ENCODE measurements at regions not wholly inside any gene's neighbourhood (a gene's known extent, or its start where the extent isn't known, plus 50 kb on each side); places are given as distances from the start of the nearest gene placed in this dataset.
"Not testable (repeated sequence)": the region's sequence is repeated elsewhere in the genome, so short reads cannot be mapped to it uniquely, and the experiment has no call there.

DNA sequence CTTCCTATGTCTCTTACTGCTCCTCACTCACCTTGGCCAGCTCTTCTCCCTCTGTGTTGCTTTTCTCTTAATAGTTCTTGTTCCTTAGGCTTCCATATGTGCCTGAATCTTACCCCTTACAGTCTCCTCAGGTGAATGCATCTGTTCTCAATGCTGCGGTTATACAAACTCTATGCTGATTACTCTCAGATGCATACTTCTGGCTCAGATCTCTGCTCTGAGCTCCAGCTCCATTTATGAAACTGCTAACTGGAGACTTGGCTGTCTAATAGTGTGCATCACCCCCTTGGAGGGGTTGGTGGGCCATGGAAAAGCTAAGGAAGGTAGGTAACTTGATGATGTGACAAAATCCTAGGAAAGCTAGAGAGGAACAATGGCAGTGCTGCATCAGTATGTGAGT, 422.5 kb downstream of the TMEM135 start:
- no peak for TF ChIP-seq POLR2A (IDR thresholded peaks at IDR 0.05)
- Histone ChIP-seq H3K27ac (no peak overlapping the region), H3K36me3 (no peaks in the 10 kb centered on the region), H3K4me1 (no peaks in the 10 kb centered on the region), H3K4me3 (no peak overlapping the region), H3K27me3 (no peaks in the 10 kb centered on the region), H3K9me3 (no peaks in the 10 kb centered on the region)
- WGBS, 2 donors: 58 to 86% methylated on average over 1 of the region's 1 CpG
- no peak for DNase-seq (ENCODE audit: low spot score in 2 of 2)

GRCh38 chr11:87459351-87459750, 421.6 kb downstream of the TMEM135 start:
- DNase-seq (ENCODE audit: low spot score in 2 of 2): no peak
- Histone ChIP-seq H3K27ac (no peak overlapping the region), H3K27me3 (no peaks in the 10 kb centered on the region), H3K9me3 (no peaks in the 10 kb centered on the region), H3K36me3 (no peaks in the 10 kb centered on the region), H3K4me1 (no peaks in the 10 kb centered on the region), H3K4me3 (no peak overlapping the region)
- TF ChIP-seq POLR2A (IDR thresholded peaks at IDR 0.05) (no peak), EP300 (IDR thresholded peaks at IDR 0.05) (no peak), CTCF (IDR thresholded peaks at IDR 0.05) (no peak)
- 86 to 87% methylated on average over 3 of the region's 3 CpGs for WGBS, 2 donors

DNA sequence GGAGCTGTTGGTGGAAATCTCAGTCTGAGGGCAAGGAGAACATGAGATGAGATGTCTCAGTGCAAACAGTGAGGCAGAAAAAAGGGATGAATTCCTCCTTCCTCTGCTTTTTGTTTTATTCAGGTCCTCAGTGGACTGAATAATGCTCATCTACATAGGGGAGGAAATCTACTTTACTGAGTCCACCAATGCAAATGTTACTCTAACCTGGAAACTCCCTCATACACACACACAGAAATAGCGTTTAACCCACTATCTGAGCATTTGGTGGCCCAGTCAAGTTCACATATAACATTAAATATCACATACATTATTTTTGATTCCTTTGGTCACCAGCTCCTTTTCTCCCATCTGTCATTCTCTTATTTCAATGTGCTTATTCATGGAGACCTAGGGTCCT, 418.8 kb downstream of the TMEM135 start:
- DNase-seq (ENCODE audit: low spot score in 2 of 2): no peak
- H3K27me3 ChIP-seq: no peaks in the 10 kb centered on the region
- TF ChIP-seq POLR2A (IDR thresholded peaks at IDR 0.05): no peak
- no peak for TF ChIP-seq CTCF (IDR thresholded peaks at IDR 0.05)
- no peak for TF ChIP-seq EP300 (IDR thresholded peaks at IDR 0.05)
- WGBS, 2 donors: 98 to 100% methylated on average over 1 of the region's 1 CpG
- no peak overlapping the region for H3K27ac ChIP-seq
- H3K36me3 ChIP-seq: no peaks in the 10 kb centered on the region
- no peaks in the 10 kb centered on the region for H3K9me3 ChIP-seq
- H3K4me1 ChIP-seq: no peaks in the 10 kb centered on the region
- no peak overlapping the region for H3K4me3 ChIP-seq

- WGBS, 2 donors: 85 to 93% methylated on average over 3 of the region's 3 CpGs
- Histone ChIP-seq H3K9me3 (no peaks in the 10 kb centered on the region), H3K27me3 (no peaks in the 10 kb centered on the region), H3K4me1 (no peaks in the 10 kb centered on the region), H3K27ac (no peak overlapping the region), H3K36me3 (no peaks in the 10 kb centered on the region), H3K4me3 (no peak overlapping the region)
- no peak for DNase-seq (ENCODE audit: low spot score in 2 of 2)
- TF ChIP-seq EP300 (IDR thresholded peaks at IDR 0.05) (no peak), CTCF (IDR thresholded peaks at IDR 0.05) (no peak), POLR2A (IDR thresholded peaks at IDR 0.05) (no peak)
These were observed 417.4 kb downstream of the TMEM135 start for GRCh38 chr11:87455180-87455579.

DNA sequence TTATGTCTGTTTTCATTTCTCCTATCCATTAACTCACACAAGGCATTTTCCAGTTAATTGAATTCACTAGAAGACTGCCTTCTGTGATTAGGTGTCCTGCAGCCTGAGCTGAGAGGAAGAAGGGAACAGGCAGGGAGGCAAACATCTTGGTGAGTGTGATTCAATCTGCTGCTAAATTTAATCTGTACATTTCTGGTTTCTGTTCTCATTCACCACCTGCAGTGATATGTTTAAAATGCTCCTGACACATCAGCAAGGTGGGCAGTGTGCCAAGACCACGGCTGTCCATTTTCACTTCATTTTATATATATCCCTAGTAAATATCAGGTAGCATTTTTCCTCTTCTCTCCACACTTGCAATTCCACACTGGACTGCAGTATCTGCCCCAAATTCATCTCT, 416.5 kb downstream of the TMEM135 start:
- no peak for DNase-seq (ENCODE audit: low spot score in 2 of 2)
- no peaks in the 10 kb centered on the region for H3K36me3 ChIP-seq
- no peak overlapping the region for H3K4me3 ChIP-seq
- TF ChIP-seq CTCF (IDR thresholded peaks at IDR 0.05) (no peak), POLR2A (IDR thresholded peaks at IDR 0.05) (no peak), EP300 (IDR thresholded peaks at IDR 0.05) (no peak)
- no peaks in the 10 kb centered on the region for H3K9me3 ChIP-seq
- WGBS, 2 donors: 17 to 19% methylated on average over 1 of the region's 1 CpG
- H3K27me3 ChIP-seq: no peaks in the 10 kb centered on the region
- H3K4me1 ChIP-seq: no peaks in the 10 kb centered on the region
- H3K27ac ChIP-seq: no peak overlapping the region

GRCh38 chr11:87453531-87454089, 415.9 kb downstream of the TMEM135 start:
- Histone ChIP-seq H3K27me3 (no peaks in the 10 kb centered on the region), H3K36me3 (no peaks in the 10 kb centered on the region), H3K4me1 (no peaks in the 10 kb centered on the region), H3K4me3 (no peak overlapping the region), H3K27ac (no peak overlapping the region), H3K9me3 (no peaks in the 10 kb centered on the region)
- DNase-seq (ENCODE audit: low spot score in 2 of 2): no peak
- TF ChIP-seq POLR2A (IDR thresholded peaks at IDR 0.05) (no peak), EP300 (IDR thresholded peaks at IDR 0.05) (no peak), CTCF (IDR thresholded peaks at IDR 0.05) (no peak)
- 87 to 91% methylated on average over 5 of the region's 5 CpGs for WGBS, 2 donors

- not testable (repeated sequence) for DNase-seq (ENCODE audit: low spot score in 2 of 2); H3K27me3 ChIP-seq; H3K27ac ChIP-seq; H3K4me3 ChIP-seq; H3K4me1 ChIP-seq; H3K36me3 ChIP-seq; H3K9me3 ChIP-seq
- WGBS, 2 donors: 82 to 85% methylated on average over 2 of the region's 2 CpGs
These were observed 414.3 kb downstream of the TMEM135 start for GRCh38 chr11:87452025-87452424.

Data from tibial nerve (tissue), 4 donors.